HAP-1 (cell line): ENCODE measurements at regions not wholly inside any gene's neighbourhood (a gene's known extent, or its start where the extent isn't known, plus 50 kb on each side); places are given as distances from the start of the nearest gene placed in this dataset.
A peak's percentile ranks its signal among the peaks of the same experiment; 100 is the strongest.

ENCODE experiments used
- DNase-seq, 2 experiments: peaks; one replicate each; pipeline ENCODE4 v3.0.0-alpha.2; 2016 to 2020; ENCODE audit warnings: low spot score in 2 of 2
- H3K27me3 ChIP-seq: fragments of 250-450 bp; sonication (Bioruptor Pico); 2 replicates; pipeline ENCODE4 v1.5.1; 2020; ENCODE audit warnings: low read depth, mild to moderate bottlenecking, moderate library complexity
- H3K36me3 ChIP-seq: fragments of 250-450 bp; sonication (Bioruptor Pico); replicated peaks from 2 replicates; pipeline ENCODE4 v1.5.1; 2020; ENCODE audit warnings: mild to moderate bottlenecking
- H3K4me1 ChIP-seq: fragments of 250-450 bp; sonication (Bioruptor Pico); 2 replicates; pipeline ENCODE4 v1.5.1; 2020; ENCODE audit warnings: mild to moderate bottlenecking
- H3K4me3 ChIP-seq: fragments of 250-450 bp; sonication (Bioruptor Pico); 2 replicates; pipeline ENCODE4 v1.5.1; 2020; ENCODE audit warnings: mild to moderate bottlenecking, moderate library complexity
- H3K9me3 ChIP-seq: fragments of 250-450 bp; sonication (Bioruptor Pico); 2 replicates; pipeline ENCODE4 v1.5.1; 2020; ENCODE audit warnings: mild to moderate bottlenecking, moderate library complexity
- in situ Hi-C: fragments of 300-500 bp; cut with MboI; formaldehyde crosslinking; loops from 3 replicates; pipeline ENCODE4 v1.14.3; 2020; ENCODE audit warnings: low sequenced_read_pairs, inconsistent platforms, mixed read lengths

DNA sequence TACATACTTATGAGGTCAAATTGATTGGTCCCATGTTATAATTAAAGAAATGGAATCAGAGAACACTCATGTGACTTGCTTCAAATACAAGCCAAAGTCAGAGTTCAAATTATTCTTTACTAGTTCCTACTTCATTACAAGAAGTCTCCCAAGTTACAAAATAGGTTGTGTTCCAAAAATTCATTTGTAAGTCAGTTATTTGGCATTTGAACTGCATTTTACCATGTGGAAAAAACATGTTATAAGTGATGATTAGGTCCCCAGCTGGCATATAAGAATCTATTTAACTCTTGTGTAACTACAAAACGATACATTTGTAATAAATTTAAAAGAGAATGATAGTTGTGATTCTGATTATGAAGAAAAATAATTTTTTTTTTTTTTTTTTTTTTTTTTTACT lies 124.1 kb downstream of the DISP1 start:
- Histone ChIP-seq H3K4me1 (peaks cover 7% of the 10 kb centered on the region), H3K36me3 (no peaks in the 10 kb centered on the region), H3K9me3 (no peaks in the 10 kb centered on the region), H3K4me3 (no peak overlapping the region), H3K27me3 (no peaks in the 10 kb centered on the region)
- DNase-seq = no peak
- in situ Hi-C loops = no loop called here

GRCh38 chr1:222940095-222940494 lies 125.3 kb downstream of the DISP1 start:
- H3K27me3 ChIP-seq = no peaks in the 10 kb centered on the region
- H3K36me3 ChIP-seq = no peaks in the 10 kb centered on the region
- DNase-seq = no peak
- peaks cover 7% of the 10 kb centered on the region for H3K4me1 ChIP-seq
- H3K4me3 ChIP-seq = no peak overlapping the region
- in situ Hi-C loops = no loop called here
- no peaks in the 10 kb centered on the region for H3K9me3 ChIP-seq

GRCh38 chr1:222940906-222941305 lies 126.1 kb downstream of the DISP1 start:
- H3K4me3 ChIP-seq = no peak overlapping the region
- no peak for DNase-seq
- no peaks in the 10 kb centered on the region for H3K27me3 ChIP-seq
- no peaks in the 10 kb centered on the region for H3K9me3 ChIP-seq
- peaks cover 7% of the 10 kb centered on the region for H3K4me1 ChIP-seq
- H3K36me3 ChIP-seq = no peaks in the 10 kb centered on the region
- in situ Hi-C loops = no loop called here

- Histone ChIP-seq H3K36me3 (no peaks in the 10 kb centered on the region), H3K4me1 (peaks cover 7% of the 10 kb centered on the region), H3K4me3 (no peak overlapping the region), H3K27me3 (no peaks in the 10 kb centered on the region), H3K9me3 (no peaks in the 10 kb centered on the region)
- in situ Hi-C loops = no loop called here
- no peak for DNase-seq
Observed at GRCh38 chr1:222941425-222941824, 126.6 kb downstream of the DISP1 start.

DNA sequence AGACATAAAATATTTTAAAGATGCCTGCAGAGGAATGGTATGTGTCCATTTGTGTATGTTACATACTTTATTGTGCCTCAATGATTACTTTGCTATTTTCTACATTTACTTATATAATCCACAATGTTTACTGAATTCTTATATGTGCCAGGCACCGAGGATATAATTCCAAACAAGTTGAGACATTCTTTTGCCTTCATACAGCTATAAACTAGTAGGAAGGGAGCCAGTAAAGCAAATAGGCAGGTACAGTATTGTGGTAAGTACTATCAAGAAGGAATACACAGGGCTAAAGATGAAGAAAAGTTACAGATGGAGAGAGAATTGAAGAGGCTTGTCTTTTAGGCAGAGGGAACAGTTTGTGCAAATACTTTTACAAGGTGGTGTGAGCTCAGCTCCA lies 131.6 kb downstream of the DISP1 start:
- Histone ChIP-seq H3K9me3 (no peaks in the 10 kb centered on the region), H3K4me3 (no peak overlapping the region), H3K36me3 (no peaks in the 10 kb centered on the region), H3K4me1 (0 out of 2 replicates have a peak, but pooled peaks cover 1% of the 10 kb centered on the region), H3K27me3 (no peaks in the 10 kb centered on the region)
- in situ Hi-C loops = no loop called here
- no peak for DNase-seq

- H3K36me3 ChIP-seq = no peaks in the 10 kb centered on the region
- no peak overlapping the region for H3K4me3 ChIP-seq
- DNase-seq = no peak
- H3K27me3 ChIP-seq = no peaks in the 10 kb centered on the region
- in situ Hi-C loops = no loop called here
- no peaks in the 10 kb centered on the region for H3K9me3 ChIP-seq
- no peaks in the 10 kb centered on the region for H3K4me1 ChIP-seq
Observed at GRCh38 chr1:222948079-222948478, 133.2 kb downstream of the DISP1 start.

- H3K9me3 ChIP-seq = no peaks in the 10 kb centered on the region
- DNase-seq = no peak
- H3K36me3 ChIP-seq = no peaks in the 10 kb centered on the region
- in situ Hi-C loops = no loop called here
- no peaks in the 10 kb centered on the region for H3K27me3 ChIP-seq
- no peaks in the 10 kb centered on the region for H3K4me1 ChIP-seq
- H3K4me3 ChIP-seq = no peak overlapping the region
Observed at GRCh38 chr1:222950892-222951291, 136.1 kb downstream of the DISP1 start.

DNA sequence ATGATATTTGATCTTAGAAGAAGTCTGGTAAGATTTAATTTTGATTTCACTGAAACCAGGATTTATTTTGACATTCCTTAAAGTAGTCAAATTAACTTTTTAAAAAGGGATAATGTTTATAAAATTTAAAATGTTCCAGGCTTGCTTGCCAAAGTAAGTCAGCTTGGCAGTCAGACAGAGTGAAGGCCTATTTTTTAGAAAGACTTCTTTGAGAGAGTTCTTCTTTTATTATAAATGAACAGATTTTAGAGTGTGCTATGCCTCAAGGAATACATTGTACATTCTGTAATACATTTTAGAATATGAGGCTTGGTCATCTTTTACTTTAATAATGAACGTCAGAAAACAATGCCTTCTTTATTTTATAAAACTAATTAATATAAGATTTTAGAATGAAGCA lies 138.7 kb downstream of the DISP1 start:
- no peaks in the 10 kb centered on the region for H3K27me3 ChIP-seq
- no peak for DNase-seq
- H3K4me3 ChIP-seq = no peak overlapping the region
- in situ Hi-C loops = no loop called here
- no peaks in the 10 kb centered on the region for H3K9me3 ChIP-seq
- no peaks in the 10 kb centered on the region for H3K4me1 ChIP-seq
- no peaks in the 10 kb centered on the region for H3K36me3 ChIP-seq

- DNase-seq = no peak
- Histone ChIP-seq H3K9me3 (no peaks in the 10 kb centered on the region), H3K4me1 (no peaks in the 10 kb centered on the region), H3K4me3 (no peak overlapping the region), H3K36me3 (no peaks in the 10 kb centered on the region), H3K27me3 (no peaks in the 10 kb centered on the region)
- in situ Hi-C loops = no loop called here
Observed at GRCh38 chr1:222955964-222956363, 141.1 kb downstream of the DISP1 start.

- no peaks in the 10 kb centered on the region for H3K27me3 ChIP-seq
- no peak overlapping the region for H3K4me3 ChIP-seq
- no peaks in the 10 kb centered on the region for H3K36me3 ChIP-seq
- in situ Hi-C loops = no loop called here
- DNase-seq = no peak
- no peaks in the 10 kb centered on the region for H3K4me1 ChIP-seq
- H3K9me3 ChIP-seq = no peaks in the 10 kb centered on the region
Observed at GRCh38 chr1:222956601-222957000, 141.8 kb downstream of the DISP1 start.

GRCh38 chr1:222967466-222968240 lies 152.8 kb downstream of the DISP1 start:
- in situ Hi-C loops = no loop called here
- peak in 1 of 2 experiments; percentile 20 for DNase-seq
- Histone ChIP-seq H3K9me3 (no peaks in the 10 kb centered on the region), H3K4me1 (peaks cover 9% of the 10 kb centered on the region), H3K4me3 (no peak overlapping the region), H3K27me3 (no peaks in the 10 kb centered on the region), H3K36me3 (no peaks in the 10 kb centered on the region)

DNA sequence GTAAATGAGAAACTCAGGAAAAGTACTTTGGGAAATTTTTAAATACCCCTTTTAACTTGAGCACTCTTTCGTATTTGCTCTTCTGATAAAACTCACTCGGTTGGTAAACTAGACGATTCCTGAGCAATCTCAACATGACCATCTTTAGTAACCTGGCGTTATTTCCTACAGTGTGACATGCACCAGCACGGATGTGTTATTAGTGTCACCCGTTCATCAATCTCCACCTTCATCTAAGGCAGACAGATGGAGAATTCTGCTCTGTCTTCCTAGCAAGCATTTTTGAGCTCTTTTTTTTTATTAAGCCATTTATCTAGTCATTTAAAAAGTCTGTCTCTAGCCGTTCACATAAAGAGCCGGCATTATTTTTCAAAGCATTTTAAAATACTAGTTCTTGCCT lies 155.2 kb downstream of the DISP1 start:
- Histone ChIP-seq H3K4me1 (peaks cover 9% of the 10 kb centered on the region), H3K4me3 (no peak overlapping the region), H3K27me3 (no peaks in the 10 kb centered on the region), H3K36me3 (no peaks in the 10 kb centered on the region), H3K9me3 (no peaks in the 10 kb centered on the region)
- DNase-seq = no peak
- in situ Hi-C loops = no loop called here

DNA sequence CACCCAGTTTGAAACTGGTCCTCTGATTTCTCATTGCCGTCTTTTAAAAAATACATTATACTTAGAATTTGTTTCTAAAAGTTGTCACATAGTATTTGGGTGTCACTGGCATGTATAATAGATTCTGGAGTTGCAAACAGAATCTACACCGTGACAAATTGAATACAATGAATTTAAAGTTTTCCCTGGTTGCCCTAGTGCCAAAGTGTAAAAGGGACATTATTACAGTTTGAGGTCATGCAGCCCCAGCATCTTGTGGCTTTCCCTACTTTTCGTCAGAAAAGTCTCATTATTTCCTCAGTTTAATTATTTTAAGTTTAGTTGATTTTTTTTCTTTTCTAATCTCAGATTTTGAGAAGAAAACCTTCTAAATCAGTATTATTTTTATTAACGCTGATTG lies 155.9 kb downstream of the DISP1 start:
- no peak for DNase-seq
- in situ Hi-C loops = no loop called here

DNA sequence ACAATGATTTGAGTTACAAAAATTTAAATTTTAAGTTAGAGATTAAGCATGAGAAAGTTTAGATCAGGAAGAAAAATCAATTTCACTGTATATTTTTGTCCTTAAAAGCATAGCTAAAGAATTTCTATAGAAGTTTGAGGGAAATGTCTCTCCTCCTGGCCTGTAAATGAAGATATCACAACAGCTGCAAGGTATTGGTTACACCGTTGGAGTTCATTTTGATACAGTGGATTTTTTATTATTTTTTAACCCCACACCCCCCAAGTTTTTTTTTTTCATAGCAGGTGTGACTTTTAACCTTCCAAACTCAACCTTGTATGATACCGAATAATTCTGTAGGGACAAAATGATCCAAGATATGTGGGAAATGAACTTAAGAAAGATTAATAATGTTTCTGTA lies 156.3 kb downstream of the DISP1 start:
- DNase-seq = no peak
- no peak overlapping the region for H3K4me3 ChIP-seq
- in situ Hi-C loops = no loop called here
- no peaks in the 10 kb centered on the region; the same call in 1 of the 2 replicates for H3K27me3 ChIP-seq
- H3K36me3 ChIP-seq = no peaks in the 10 kb centered on the region
- peaks cover 9% of the 10 kb centered on the region for H3K4me1 ChIP-seq
- H3K9me3 ChIP-seq = no peaks in the 10 kb centered on the region

More for the DNA sequence above, 155.9 kb downstream of the DISP1 start:
- Histone ChIP-seq H3K27me3 (no peaks in the 10 kb centered on the region; the same call in 1 of the 2 replicates), H3K36me3 (no peaks in the 10 kb centered on the region), H3K9me3 (no peaks in the 10 kb centered on the region), H3K4me3 (no peak overlapping the region), H3K4me1 (peaks cover 9% of the 10 kb centered on the region)

DNA sequence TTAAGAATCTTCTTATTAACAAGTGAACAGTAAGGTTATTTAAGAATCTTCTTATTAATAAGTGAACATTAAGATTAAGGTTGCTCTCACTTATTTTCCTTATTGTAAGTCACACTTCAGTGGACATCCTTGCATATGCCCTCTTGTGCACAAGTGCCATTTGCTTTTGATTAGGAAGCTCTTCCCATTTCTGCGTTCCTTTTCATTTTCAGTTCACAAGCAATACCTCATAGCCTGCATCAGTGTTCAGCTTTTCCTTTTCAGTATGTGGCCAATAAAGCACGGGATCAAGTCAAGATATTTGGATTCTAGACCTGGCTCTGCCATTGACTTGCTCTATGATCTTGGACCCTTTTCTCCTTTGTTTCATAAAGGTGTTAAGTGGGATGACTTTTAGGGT lies 158.7 kb downstream of the DISP1 start:
- in situ Hi-C loops = no loop called here
- no peak for DNase-seq
- no peaks in the 10 kb centered on the region for H3K4me1 ChIP-seq

More for the DNA sequence above, 158.7 kb downstream of the DISP1 start:
- no peaks in the 10 kb centered on the region for H3K36me3 ChIP-seq
- no peaks in the 10 kb centered on the region for H3K9me3 ChIP-seq
- no peaks in the 10 kb centered on the region; the same call in 1 of the 2 replicates for H3K27me3 ChIP-seq
- no peak overlapping the region for H3K4me3 ChIP-seq
